ENCODE measurements at regions not wholly inside any gene's neighbourhood (a gene's known extent, or its start where the extent isn't known, plus 50 kb on each side); places are given as distances from the start of the nearest gene placed in this dataset.

GRCh38 chr4:25991340-25991739, 77.3 kb downstream of the SMIM20 start:
- WGBS (ENCODE audit: insufficient coverage, insufficient replicate concordance, low lambda C conversion rate, missing lambda C conversion rate): 56% methylated on average over 3 of the region's 3 CpGs
- RAD21 ChIA-PET (ENCODE audit: unreplicated experiment): no interaction called here
- H3K4me1 ChIP-seq (ENCODE audit: control insufficient read depth, insufficient read depth, low read length): 0 out of 2 replicates have a peak, but pooled peaks cover 5% of the 10 kb centered on the region
- CTCF ChIA-PET: no interaction called here
- no peaks in the 10 kb centered on the region for H3K9me3 ChIP-seq (replicated peaks; ENCODE audit: control insufficient read depth, insufficient read depth, low read length)
- no peak overlapping the region for H3K4me2 ChIP-seq (ENCODE audit: control insufficient read depth, insufficient read depth)
- no peaks in the 10 kb centered on the region for H3K79me2 ChIP-seq (ENCODE audit: control insufficient read depth, insufficient read depth, low read length)
- H3K27me3 ChIP-seq (replicated peaks in 1 of 2; ENCODE audit: control insufficient read depth in 2 of 2, insufficient read depth in 2 of 2, low read length in 1 of 2): no peaks in the 10 kb centered on the region
- FAIRE-seq (no peak), DNase-seq (ENCODE audit: low read depth, low spot score) (no peak), ATAC-seq (no peak)
- SMC1A ChIA-PET (ENCODE audit: uncharacterized antibody, unreplicated experiment): interaction anchor here (1.0 kb wide), 1 partner anchor 441 kb away, joined by 3 read pairs; no protein-coding TSS in a partner anchor
- POLR2A ChIA-PET: no interaction called here
- BruUV-seq (replicated peaks): no TSS peak
- H3K9ac ChIP-seq (ENCODE audit: control insufficient read depth, insufficient read depth, low read length): no peak overlapping the region
- no peak overlapping the region for H3K27ac ChIP-seq (ENCODE audit: control insufficient read depth, insufficient read depth)
- H4K20me1 ChIP-seq (ENCODE audit: control insufficient read depth, insufficient read depth): no peaks in the 10 kb centered on the region
- H3K4me3 ChIP-seq: no peak overlapping the region
- no peak overlapping the region for H2AFZ ChIP-seq (ENCODE audit: control insufficient read depth, low read depth, low read length)
- intact Hi-C loops (cut with micrococcal nuclease; ENCODE audit: unreplicated experiment) (no loop called here), in situ Hi-C loops (cut with MboI) (no loop called here)
- no peaks in the 10 kb centered on the region for H3K36me3 ChIP-seq (ENCODE audit: control insufficient read depth in 2 of 2, insufficient read depth in 2 of 2, low read length in 1 of 2)
- TF ChIP-seq ZSCAN29 (IDR thresholded peaks at IDR 0.05) (no peak), NFIC (IDR thresholded peaks at IDR 0.05; ENCODE audit: low read depth, low read length) (no peak), E2F4 (IDR thresholded peaks at IDR 0.05; ENCODE audit: low read depth, low read length) (no peak), STAT3 (IDR thresholded peaks at IDR 0.05; ENCODE audit: low read depth, low read length) (no peak), BCLAF1 (IDR thresholded peaks at IDR 0.05) (no peak)
